Right kidney (tissue), 1 donor: ENCODE measurements at regions not wholly inside any gene's neighbourhood (a gene's known extent, or its start where the extent isn't known, plus 50 kb on each side); places are given as distances from the start of the nearest gene placed in this dataset.

Experiments used
- DNase-seq: peaks from one replicate; pipeline ENCODE4 v3.0.0-alpha.2; 2016

DNA sequence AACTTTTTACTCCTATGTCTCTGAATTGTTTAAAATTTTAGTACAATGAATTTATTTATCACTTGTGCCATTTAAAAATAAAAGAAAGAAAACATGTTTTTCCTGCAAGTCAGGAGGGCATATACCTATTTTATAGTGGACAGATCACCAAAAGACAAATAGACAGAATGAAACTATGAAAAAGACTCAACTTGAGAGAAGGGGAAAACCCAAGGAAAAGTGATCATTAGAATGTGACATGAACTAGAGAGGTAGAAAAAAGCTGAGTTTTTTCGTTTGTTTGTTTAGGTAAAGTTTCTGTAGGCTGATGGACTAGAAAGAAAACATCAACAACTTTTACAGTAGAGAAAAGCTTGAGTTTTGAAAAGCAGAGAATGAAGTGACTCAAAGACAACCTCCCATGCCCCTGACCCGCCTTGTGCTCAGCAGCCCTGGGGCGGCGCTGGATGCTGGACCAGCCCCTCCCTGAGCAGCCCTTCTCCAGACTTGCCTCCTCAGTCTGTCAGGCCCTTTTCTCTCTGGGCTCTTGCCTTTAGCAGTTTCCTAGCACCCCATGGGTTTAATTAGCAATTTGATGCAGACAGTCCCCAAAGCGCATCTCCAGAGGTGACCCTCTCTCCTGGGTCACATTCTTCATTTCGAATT lies 95.1 kb upstream of the ARID2 start:
- DNase-seq: no peak

DNA sequence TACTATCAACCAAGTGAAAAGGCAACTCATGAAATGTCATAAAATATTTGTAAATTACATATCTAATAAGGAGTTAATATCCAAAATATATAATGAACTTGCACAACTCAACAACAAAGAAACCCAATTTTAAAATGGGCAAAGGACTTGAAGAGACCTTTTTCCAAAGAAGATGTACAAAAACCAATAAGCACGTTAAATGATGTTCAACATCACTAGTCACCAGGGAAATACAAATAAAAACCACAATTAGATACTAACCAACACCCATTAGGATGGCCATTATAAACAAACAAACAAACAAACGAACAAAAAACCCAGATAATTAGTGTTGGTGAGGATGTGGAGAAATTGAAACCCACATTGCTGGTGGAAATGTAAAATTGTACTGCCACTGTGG lies 92.3 kb upstream of the ARID2 start:
- no peak for DNase-seq

DNA sequence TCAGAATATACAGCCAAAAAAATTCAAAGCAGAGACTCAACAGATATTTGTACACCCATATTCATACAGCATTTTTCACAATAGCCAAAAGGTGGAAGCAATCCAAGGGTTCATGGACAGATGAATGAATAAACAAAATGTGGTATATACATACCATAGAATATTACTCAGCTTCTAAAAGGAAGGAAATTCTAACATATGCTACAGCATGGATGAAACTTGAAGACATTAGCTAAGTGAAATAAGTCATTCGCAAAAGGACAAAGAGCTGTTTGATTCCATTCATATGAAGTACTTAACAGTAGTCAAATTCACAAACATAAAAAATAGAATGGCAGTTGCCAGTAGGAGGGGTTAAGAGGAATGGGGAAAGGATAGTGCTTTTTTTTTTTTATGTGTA lies 91.8 kb upstream of the ARID2 start:
- DNase-seq: no peak

DNA sequence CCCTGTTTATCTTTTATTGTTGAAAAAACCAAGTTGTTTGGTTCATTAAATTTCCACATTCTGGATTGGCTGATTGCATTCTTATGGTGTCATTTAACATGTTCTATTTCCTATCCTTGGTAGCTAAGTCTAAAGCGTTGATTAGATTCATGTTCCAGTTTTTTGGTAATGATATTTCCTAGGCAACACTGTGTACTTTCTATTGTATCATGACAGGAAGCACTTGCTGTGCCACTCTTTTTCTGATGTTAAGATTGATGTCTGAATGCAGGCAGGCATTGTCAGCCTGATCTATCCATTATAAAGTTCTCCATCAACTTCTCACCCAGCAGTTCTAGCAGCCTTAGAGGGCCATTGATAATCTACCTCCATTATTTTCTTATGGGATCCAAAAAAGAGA lies 91.1 kb upstream of the ARID2 start:
- DNase-seq: no peak

DNA sequence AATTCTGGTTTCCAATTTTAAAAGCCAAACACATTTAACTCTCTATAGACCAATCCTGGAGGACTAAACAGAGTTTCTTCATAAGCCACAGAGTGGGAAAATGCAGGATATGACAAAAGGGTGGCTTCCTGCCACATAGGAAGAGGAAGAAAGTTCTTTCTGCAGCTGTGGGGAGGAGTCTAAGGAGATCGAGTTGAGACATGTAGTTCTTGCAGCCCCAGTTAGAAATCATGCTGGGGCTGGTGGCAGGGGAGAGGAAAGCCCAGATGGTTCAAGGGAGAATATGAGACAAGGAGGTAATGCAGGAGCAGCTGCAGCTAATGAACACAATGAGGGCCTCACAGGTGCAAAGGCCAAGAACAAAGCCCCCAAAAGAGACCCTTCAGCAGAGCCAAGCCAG lies 85.0 kb upstream of the ARID2 start:
- DNase-seq: no peak

DNA sequence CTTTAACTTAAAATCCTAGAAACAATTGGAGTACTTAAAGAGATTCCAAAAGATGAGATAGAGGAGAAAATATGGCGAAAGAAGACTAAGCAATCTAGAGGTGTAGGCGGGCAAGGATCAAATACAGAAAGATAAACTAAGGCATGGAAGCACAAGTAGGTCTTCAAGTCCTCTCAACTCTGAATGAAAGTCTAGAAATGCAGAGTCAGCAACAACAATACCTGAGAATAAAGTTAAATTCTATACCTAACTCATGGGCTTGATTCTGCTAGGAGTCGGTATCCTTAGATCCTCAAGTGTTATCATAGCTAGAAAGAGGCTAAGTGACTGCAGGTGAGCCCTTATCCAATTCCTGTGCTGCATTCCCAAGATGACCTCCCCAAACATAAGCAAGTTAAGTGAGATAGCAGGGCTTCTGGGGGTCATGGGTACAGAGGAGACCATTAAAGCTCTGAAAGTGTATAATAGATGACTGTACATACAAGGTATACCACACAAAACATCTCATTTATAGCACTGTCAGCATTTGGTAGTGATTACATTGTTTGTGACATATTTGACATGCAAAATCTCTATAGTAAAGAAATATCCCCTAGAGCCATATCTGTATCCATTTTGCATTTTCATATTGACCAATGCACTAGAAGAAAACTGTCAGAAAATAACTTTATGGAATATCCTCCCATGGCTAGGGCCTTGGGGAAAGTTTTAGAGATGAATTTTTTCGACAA lies 82.5 kb upstream of the ARID2 start:
- DNase-seq: no peak

DNA sequence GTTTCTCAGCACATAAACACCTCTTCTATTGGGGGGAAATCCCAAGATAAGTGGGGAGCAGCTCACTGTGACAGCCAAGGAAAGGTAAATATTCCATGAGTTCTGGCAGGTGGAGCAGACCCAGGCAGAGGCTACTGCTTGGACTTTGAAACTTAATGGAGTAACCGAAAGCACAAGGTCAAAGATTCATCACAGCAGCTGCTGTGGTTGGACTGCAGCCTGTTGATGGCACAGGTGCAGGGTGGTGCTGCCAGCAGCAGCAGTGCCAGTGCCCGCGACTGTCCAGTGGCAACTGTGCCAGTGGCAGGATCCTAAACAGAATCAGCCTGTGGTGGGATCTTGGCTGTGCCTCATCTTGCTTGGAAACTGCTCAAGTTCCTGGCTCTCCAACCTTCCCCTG lies 81.4 kb upstream of the ARID2 start:
- DNase-seq: no peak

DNA sequence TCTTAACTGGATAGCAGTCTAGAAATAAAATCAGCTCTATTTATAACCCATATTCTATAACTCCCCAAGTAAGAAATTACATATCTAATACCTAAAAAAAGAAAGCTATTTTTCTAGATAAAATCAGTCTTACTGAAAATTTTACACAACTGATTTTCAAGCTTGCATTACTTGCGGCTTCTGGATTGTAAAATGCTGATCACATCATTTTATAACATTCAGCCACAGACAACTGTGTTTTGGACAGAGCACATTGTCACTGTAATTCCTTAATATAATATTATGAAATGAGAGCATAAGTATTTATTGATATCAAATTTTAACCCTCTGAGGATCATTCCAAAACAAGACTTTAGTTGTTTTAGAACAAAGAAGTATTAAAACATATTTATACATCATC lies 78.5 kb upstream of the ARID2 start:
- DNase-seq: no peak

DNA sequence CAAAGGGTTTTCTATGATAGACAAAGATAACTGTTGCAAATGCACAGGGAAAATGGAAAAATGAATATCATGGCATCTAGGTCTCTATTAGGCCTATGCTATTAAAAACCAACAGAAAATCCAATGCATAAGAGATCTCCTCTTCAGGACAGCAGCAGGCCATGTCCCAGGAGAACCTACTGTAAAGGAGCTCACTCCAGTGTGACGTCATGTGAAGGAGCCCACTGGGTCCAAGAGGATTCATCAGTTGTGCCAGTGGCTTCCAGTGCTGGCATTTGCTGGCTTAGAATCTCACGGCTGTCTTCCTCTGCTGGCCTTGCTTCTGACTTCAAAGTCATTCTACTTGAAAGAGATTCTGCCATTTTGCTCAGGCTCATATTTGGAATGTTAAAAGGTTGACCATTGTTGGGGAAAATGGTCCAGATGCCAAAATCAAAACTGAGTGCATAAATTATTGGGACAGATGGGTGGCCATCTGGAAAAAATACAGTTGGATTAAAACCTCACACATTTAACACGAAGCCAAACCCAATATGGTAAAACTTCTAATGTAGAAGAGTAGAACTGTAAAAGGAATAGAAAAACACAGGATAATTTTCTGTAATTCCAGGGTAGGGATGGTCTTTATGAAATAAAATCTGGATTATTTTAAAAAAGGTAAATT lies 75.4 kb upstream of the ARID2 start:
- no peak for DNase-seq

DNA sequence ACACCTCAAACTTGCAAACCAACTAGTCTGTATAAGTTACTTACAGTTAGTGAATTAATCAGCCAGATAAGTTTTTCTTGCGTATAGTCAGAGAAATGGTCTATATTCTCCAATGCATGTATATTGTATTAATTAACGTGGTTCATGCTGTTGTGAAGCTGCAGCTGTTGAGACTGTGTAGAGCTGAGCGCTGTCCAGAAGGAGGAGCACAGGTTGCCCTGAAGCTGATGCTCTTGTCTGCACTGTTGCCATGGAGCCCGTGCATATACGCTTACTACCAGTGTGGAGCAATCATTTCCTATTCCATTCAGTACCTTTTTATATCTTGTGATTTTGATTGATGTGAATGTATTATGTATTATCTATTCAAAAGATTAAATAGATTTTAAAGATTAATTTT lies 74.3 kb upstream of the ARID2 start:
- no peak for DNase-seq

DNA sequence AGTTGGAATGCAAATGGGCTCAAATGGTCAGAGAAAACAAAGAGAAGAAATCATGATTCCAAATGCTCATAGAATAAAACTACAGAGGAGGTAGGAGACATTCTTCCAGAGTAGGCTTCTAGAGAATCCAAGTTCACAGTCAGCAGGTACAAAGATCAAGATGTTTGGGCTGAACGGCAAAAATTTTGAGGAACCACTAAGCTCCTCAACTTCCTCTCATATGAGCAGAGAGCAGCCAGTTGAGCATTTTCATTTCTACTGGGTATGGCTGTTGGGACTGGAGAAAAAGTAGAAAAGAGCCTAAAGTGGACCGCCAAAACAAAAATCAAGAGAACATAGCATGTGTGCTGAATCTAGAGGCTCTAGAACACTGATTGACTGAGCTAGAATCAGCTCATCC lies 73.8 kb upstream of the ARID2 start:
- no peak for DNase-seq

DNA sequence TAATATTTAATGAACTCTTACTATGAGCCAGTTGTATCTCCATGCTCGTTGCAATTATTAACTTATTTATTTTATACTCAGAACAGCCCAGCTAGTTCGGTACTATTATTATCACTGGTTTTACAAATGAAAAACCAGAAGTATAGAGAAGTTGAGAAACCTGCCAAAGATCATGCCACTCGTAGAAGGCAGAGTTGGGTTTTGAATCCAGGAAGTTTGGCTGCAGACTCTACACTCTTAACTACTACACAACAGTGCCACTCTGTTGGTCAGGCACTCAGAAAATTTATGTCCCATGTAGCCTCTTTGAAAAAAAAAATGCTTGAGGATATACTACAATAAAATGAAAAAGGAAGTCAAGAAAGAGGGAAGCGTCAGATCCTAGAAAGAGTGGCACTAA lies 71.5 kb upstream of the ARID2 start:
- no peak for DNase-seq

DNA sequence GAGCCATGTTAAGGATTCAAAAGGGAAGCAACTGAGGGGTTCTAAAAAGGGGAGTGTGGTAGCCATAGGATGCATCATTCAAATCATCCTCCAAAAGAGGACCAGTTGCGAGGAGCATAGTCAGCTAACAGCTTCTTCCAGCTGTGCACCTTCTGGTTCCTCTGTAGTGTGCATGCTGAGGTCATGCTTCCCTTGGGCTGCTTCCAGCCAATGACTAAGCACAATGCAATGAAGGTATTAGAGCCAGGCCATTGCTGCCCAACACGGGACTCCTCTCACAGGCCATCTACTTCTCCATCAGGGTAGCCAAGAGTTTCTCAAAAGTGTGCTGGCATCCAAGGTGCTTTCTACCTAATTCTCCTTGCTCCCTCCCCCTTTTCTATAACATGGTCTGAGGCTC lies 69.2 kb upstream of the ARID2 start:
- no peak for DNase-seq

DNA sequence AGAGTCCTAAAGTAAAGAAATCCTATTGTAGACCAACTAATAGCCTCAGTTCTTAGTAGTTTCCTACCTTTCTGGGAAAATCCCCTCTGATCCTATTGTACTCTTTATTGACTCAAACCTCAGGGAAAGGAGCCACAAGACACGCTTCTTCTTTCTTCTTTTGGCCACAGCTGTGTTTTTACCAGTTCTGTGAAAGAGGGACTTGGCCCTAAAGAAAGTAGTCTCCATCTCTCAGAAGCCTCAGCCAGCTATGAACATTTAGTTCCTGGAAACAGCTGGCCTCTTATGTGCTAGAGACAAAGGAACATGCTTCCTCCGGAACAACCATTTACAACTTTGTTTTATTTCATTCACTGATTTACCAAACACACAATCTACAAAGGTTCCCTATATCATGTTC lies 66.1 kb upstream of the ARID2 start:
- no peak for DNase-seq

DNA sequence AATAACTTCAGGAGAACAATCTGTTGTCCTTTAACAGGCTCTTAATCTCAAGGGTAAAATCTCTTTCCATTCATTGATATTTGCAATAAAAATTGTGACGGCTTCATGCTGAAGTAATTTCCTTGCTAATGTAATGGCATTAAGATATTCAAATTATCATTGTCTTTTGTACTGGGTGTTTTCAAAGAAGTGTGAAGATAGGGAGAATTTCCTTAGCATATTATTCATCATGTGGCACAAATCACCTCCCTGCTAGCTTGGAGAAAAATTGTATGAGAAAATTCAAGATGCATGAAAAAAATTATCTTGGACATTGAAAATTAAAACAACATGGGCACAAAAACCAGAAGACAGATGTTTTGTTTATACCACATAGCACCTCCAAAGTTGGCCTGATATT lies 63.6 kb upstream of the ARID2 start:
- no peak for DNase-seq

DNA sequence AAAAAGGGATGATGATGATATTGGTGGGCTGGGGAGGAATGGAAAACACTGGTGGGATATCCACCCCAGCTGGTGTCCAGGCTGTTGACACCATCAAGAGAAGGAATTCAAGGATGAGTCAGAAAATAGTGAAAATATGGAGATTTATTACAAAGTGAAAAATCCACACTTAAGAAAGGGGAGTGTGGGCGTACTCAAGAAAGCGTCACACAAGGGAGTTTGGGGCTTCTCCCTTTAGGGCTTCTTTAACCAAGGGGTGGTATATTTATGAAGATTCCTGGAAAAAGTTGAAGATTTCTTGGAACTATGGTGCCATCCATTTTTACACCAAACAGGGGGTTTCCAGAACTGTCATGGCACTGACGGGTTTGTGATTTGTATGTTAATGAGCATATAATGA lies 63.1 kb upstream of the ARID2 start:
- no peak for DNase-seq

DNA sequence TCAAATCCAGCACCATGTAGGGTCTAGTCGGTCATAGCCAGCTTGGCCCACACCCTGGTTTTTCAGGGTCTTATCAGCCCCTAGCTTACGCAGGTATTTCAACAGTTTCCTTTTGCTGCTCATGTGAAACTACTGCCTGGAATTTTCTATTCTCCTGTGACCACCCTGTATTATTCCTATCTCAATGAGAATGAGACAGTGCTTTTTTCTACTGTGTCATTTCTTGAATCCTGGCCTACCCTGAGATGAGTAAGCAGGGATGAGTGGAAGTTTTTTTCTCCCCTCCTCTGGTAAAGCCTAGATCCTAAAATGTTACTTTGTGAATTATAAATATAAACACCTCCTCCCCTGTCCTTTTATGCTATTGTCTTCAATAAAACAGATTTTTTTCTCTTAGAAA lies 62.7 kb upstream of the ARID2 start:
- no peak for DNase-seq

DNA sequence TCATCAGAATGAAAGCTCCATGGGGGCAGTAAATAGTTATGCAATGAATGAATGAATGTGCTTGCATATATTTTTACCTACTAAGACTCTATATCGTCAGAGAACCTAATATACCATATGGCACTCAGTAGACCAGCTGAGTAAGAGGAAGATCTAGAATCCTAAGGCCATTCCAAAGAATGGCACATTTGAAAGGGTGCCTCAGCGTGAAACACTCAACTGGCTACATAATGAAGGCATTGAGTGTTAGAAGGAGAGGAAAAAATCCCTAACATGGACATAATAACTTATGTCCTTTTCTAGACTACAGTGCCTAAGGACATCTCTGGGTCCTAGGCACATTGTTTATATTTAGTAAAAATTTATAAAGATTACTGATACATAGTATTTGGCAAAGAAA lies 61.7 kb upstream of the ARID2 start:
- no peak for DNase-seq

DNA sequence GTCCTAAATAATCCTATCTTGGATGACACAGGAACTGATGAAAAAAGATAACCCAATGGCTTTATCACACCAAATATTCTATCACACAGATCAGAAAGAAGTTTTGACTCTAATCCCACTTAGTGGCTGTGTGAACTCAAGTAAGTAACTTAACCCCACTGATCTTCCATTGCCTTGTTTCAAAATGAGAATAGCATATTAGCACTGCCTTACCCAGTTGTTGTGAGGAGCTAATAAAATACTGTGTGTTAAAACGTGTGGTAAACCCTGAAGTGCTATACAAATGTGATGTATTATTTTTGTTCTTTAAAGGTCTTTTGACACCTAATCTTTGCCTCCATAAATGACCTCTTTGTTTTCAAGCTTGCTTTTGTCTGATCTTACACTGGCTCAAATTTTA lies 60.9 kb upstream of the ARID2 start:
- no peak for DNase-seq

DNA sequence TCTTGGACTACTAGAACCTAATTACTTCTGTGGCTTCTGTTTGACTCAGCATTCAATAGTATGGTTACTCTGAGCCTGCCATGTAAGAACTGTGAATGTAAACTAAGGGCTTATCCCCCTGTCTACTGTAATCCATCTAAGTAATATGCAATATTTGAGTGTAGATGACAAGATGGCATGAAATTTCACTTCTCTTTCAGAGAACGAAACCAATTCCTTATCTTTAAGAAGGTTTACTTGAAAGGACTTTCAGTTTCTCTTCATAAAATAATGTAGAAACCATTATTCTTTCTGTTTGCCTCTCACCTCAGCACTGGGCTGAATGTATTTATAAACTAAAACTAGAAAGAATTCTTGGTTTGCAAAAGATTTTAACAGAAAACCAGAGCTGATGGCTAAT lies 60.4 kb upstream of the ARID2 start:
- no peak for DNase-seq

DNA sequence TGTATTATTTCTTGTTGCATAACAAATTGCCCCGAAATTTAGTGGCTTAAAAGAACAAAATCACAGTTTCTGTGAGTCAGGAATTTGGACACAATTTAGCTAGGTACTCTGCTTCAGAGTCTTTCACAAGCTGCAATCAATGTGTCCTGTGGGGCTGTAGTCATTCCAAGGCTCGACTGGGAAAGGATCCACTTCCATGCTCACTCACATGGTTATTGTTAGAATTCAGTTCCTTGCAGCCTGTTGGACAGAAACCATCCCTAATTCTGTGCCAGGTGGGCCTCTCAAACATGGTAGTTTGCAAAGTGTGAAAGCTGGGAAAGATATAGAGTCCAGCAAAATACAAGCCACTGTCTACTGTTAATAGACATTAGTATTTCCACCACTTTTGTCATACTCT lies 59.7 kb upstream of the ARID2 start:
- no peak for DNase-seq

DNA sequence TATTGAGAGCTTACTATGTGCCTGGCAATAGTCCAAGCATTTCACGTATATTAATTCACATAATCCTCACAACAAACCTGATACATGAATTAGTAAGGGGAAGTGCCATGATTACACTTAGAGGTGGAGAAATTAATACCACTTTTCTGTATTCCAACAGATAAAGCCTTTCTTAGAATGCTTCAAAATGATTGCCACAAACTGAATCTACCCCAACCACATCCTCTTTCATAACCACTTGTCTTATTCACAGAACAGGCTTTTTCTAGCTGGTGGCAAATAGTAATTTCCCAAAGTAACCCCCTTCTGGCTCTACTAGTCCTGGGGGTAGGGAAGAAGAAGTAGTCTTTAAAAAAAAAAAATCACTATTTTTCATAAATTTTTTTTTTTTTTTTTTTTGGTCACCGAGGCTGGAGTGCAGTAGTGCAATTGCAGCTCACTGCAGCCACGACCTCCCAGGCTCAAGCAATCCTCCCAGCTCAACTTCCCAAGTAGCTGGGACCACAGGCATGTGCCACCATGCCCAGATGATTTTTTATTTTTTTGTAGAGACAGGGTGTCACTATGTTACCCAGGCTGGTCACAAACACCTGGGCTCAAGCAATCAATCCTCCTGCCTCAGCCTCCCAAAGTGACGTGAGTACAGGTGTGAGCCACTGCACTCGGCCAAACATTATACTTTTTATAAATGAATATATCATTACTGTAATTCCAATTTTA lies 59.0 kb upstream of the ARID2 start:
- DNase-seq: no peak

DNA sequence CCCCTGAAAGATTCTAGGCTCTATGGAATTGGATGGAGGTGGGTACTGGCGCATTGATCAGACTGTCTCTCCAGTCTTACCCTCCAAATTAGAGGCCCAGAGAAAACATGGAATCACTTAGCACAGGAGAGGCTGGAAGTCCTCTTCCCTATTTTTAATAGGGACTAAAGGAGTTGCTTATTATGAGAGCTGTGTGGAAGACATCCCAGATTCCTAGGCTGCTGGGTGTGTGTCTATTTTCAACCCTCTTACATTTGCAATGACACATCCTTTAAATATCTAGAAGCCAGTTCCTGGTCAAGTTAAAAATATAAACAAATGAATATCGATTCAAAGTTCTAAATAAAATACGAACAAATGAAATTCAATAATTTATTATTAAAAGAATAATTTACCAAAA lies 58.3 kb upstream of the ARID2 start:
- DNase-seq: no peak
